ENCODE measurements at regions not wholly inside any gene's neighbourhood (a gene's known extent, or its start where the extent isn't known, plus 50 kb on each side); places are given as distances from the start of the nearest gene placed in this dataset.

DNA sequence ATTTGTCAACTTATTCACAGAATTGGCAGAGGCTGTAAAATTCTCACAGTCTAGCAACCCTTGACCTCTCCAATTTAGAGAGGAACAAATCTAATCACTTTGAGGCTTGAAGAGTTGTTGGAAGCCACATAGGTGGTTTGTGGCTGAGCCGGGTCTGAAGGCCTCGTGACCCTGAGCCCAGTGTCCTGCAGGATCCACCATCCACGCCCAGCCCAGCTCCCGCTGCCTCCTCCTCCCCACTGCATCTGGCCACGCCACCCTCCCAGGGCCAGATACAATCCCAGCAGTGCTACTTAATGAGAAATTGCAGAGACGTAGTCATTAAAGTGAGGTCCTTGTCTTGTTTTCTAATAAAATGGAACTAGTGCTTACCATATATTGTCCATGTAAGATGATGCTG lies 81.4 kb upstream of the SHH start:
- H3K79me2 ChIP-seq (ENCODE audit: control insufficient read depth, insufficient read depth, low read length) = no peaks in the 10 kb centered on the region
- dilution Hi-C loops (cut with MboI; ENCODE audit: extremely low pct_ligation_motif_present, low sequenced_read_pairs) (no loop called here), intact Hi-C loops (cut with micrococcal nuclease) (no loop called here)
- H3K9me1 ChIP-seq (replicated peaks; ENCODE audit: control insufficient read depth, extremely low read depth, insufficient read depth, low read length) = no peaks in the 10 kb centered on the region
- CTCF ChIA-PET = no interaction called here
- H3K4me1 ChIP-seq (ENCODE audit: control insufficient read depth, extremely low read depth, insufficient read depth, low read length) = no peaks in the 10 kb centered on the region
- no peak overlapping the region for H3K27ac ChIP-seq (ENCODE audit: insufficient read depth, low read depth, low read length)
- TF ChIP-seq, protein P1, sequence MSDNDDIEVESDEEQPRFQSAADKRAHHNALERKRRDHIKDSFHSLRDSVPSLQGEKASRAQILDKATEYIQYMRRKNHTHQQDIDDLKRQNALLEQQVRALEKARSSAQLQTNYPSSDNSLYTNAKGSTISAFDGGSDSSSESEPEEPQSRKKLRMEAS (IDR thresholded peaks at IDR 0.05; ENCODE audit: insufficient read depth, insufficient read length) = no peak
- no peak for TF ChIP-seq MYC (IDR thresholded peaks at IDR 0.05; ENCODE audit: low read depth, low read length)
- no peak for TF ChIP-seq GATA2 (IDR thresholded peaks at IDR 0.05; ENCODE audit: insufficient read depth, insufficient read length, low read depth, low read length)
- no peak for TF ChIP-seq CTCF (IDR thresholded peaks at IDR 0.05; ENCODE audit: extremely low read depth in 1 of 2, insufficient read depth in 1 of 2, low read depth in 1 of 2, low read length in 2 of 2)
- TF ChIP-seq POLR2A (IDR thresholded peaks at IDR 0.05; ENCODE audit: low read depth, low read length) = no peak
- TF ChIP-seq FOS (IDR thresholded peaks at IDR 0.05; ENCODE audit: borderline replicate concordance, insufficient read depth, low read length) = no peak
- TF ChIP-seq EZH2 (IDR thresholded peaks at IDR 0.05; ENCODE audit: borderline replicate concordance, low read depth, low read length, severe bottlenecking) = no peak
- TF ChIP-seq JUN (IDR thresholded peaks at IDR 0.05; ENCODE audit: borderline replicate concordance, insufficient read depth, insufficient read length, low read depth) = no peak
- TF ChIP-seq POLR2AphosphoS5 (IDR thresholded peaks at IDR 0.05; ENCODE audit: insufficient read depth, low read depth, low read length) = no peak
- BruUV-seq (replicated peaks) = no TSS peak
- H3K4me2 ChIP-seq (ENCODE audit: insufficient read depth, low read length) = no peak overlapping the region
- FAIRE-seq (no peak), DNase-seq (ENCODE audit: low read depth, low spot score) (no peak)
- POLR2A ChIA-PET = no interaction called here
- no peak overlapping the region for H3K9ac ChIP-seq (replicated peaks; ENCODE audit: extremely low read depth, insufficient read depth, low read length)
- H3K27me3 ChIP-seq (ENCODE audit: control insufficient read depth in 2 of 2, insufficient read depth in 2 of 2, low read length in 2 of 2) = no peaks in the 10 kb centered on the region
- H3K4me3 ChIP-seq (replicated peaks in 1 of 3; ENCODE audit: insufficient read depth in 1 of 3, low read depth in 1 of 3, low read length in 3 of 3) = no peak overlapping the region
- no peaks in the 10 kb centered on the region for H3K36me3 ChIP-seq (ENCODE audit: control insufficient read depth in 2 of 2, extremely low read depth in 1 of 2, insufficient read depth in 2 of 2, low read length in 2 of 2)
- H2AFZ ChIP-seq (ENCODE audit: low read depth, low read length) = no peak overlapping the region
- no peaks in the 10 kb centered on the region for H3K9me3 ChIP-seq (replicated peaks; ENCODE audit: control insufficient read depth, insufficient read depth, low read length)
- no peaks in the 10 kb centered on the region for H4K20me1 ChIP-seq (replicated peaks; ENCODE audit: control insufficient read depth, extremely low read depth, insufficient read depth, low read length)
